ENCODE measurements at regions not wholly inside any gene's neighbourhood (a gene's known extent, or its start where the extent isn't known, plus 50 kb on each side); places are given as distances from the start of the nearest gene placed in this dataset.

DNA sequence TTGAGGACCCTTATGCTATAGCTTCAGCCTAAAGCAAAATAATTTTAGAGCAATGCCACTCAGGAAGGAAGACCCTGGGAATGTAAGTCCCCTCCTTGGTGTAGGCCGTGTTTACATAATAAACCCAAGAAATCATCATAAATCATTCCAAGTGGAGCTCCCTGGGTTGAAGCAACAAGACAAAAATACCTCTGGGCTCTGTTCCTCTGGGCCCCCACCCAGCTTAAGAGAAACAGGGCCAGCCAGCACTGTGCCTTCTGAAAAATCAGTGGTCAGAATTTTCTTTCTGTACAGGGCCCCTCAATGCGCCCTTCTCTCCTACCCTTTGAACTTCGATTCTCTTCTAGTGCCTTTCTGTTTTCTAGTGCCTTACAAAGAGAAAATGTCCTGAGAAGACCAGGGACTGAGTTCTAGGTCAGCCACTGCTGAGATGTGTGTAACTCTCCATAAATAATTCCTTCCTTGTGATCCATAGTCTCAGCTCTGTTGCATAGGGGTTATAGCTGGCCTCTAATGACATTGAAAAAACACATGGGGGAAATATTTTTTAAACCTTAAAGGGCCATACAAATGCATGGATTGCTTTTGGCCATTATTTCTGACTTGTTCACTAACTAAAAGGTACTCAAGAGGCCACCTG is 101.0 kb downstream of the ADRB2 start:
- Histone ChIP-seq H3K4me2 (ENCODE audit: insufficient read depth in 1 of 2, low read depth in 2 of 2, low read length in 2 of 2) (no peak overlapping the region), H2BK20ac (ENCODE audit: low read length) (no peak overlapping the region), H2AK5ac (ENCODE audit: low read depth, low read length) (no peak overlapping the region), H2BK15ac (ENCODE audit: low read length) (no peak overlapping the region), H3K9ac (replicated peaks in 1 of 4; ENCODE audit: extremely low read depth in 1 of 4, low read depth in 3 of 4, low read length in 3 of 4) (no peak overlapping the region), H2BK5ac (ENCODE audit: low read depth, low read length) (no peak overlapping the region), H3K36me3 (ENCODE audit: control insufficient read depth in 2 of 4, insufficient read depth in 4 of 4, low read length in 3 of 4) (no peaks in the 10 kb centered on the region), H3K4ac (replicated peaks; ENCODE audit: insufficient read length, low read depth, low read length) (no peak overlapping the region), H4K8ac (ENCODE audit: extremely low read depth, insufficient read depth, low read length) (no peak overlapping the region), H4K5ac (ENCODE audit: insufficient read length, low read depth, low read length) (no peak overlapping the region), H3K18ac (ENCODE audit: extremely low read depth, low read length) (no peak overlapping the region), H3K79me1 (ENCODE audit: low read depth, low read length) (no peaks in the 10 kb centered on the region), H2BK120ac (replicated peaks; ENCODE audit: low read depth, low read length) (no peak overlapping the region), H3K23me2 (ENCODE audit: low read depth, low read length) (no peaks in the 10 kb centered on the region; the same call in 1 of the 2 replicates), H3K23ac (ENCODE audit: insufficient read length) (no peak overlapping the region), H3K27me3 (replicated peaks in 1 of 4; ENCODE audit: control insufficient read depth in 3 of 4, extremely low read depth in 1 of 4, insufficient read depth in 3 of 4, low read length in 3 of 4) (no peaks in the 10 kb centered on the region), H3K27ac (ENCODE audit: low read depth, low read length) (no peak overlapping the region), H3K56ac (replicated peaks; ENCODE audit: insufficient read length, low read depth, low read length) (no peak overlapping the region), H3K4me3 (ENCODE audit: extremely low read depth in 1 of 4, insufficient read depth in 2 of 4, low read depth in 3 of 4, low read length in 4 of 4) (no peak overlapping the region), H3K14ac (ENCODE audit: insufficient read length) (no peak overlapping the region), H3K4me1 (replicated peaks in 1 of 4; ENCODE audit: control insufficient read depth in 3 of 4, insufficient read depth in 4 of 4, low read length in 3 of 4) (peaks cover 0 to 4% (median 0%) of the 10 kb centered on the region in 4 experiments; a peak in 1 of 7 replicates), H3K79me2 (ENCODE audit: control insufficient read depth in 1 of 2, insufficient read depth in 2 of 2, low read length in 2 of 2) (no peaks in the 10 kb centered on the region), H3K9me3 (ENCODE audit: insufficient read depth in 2 of 2, low read depth in 1 of 2, low read length in 1 of 2) (no peaks in the 10 kb centered on the region), H4K20me1 (replicated peaks in 1 of 2; ENCODE audit: control insufficient read depth in 1 of 2, insufficient read depth in 2 of 2, low read length in 2 of 2) (no peaks in the 10 kb centered on the region), H2BK12ac (ENCODE audit: low read depth, low read length) (no peak overlapping the region), H2AFZ (ENCODE audit: low read length) (no peak overlapping the region), H4K91ac (replicated peaks; ENCODE audit: insufficient read length, low read length) (no peak overlapping the region)
- WGBS, 2 experiments (ENCODE audit: extremely low coverage in 1 of 2, insufficient coverage in 1 of 2, insufficient read length in 1 of 2, insufficient replicate concordance in 2 of 2, low coverage in 1 of 2, low lambda C conversion rate in 2 of 2, missing lambda C conversion rate in 1 of 2), result 61% methylated on average over 3 of the region's 3 CpGs; no CpG with 5 or more reads in 1 of the 2 experiments
- POLR2A ChIA-PET (ENCODE audit: partially characterized antibody), result interaction anchor here (0.6 kb wide), 1 partner anchor 13 kb away, joined by 6 read pairs; no protein-coding TSS in a partner anchor
- CTCF ChIA-PET (ENCODE audit: partially characterized antibody), result interaction anchor here (0.6 to 2.3 kb wide), 6 partner anchors 10 to 194 kb away, joined by 3 to 8 read pairs (median 6); no protein-coding TSS in a partner anchor
- DNase-seq (ENCODE audit: low read depth in 1 of 2, low spot score in 2 of 2) (peak in 1 of 2 experiments; percentile 2), FAIRE-seq (no peak)
- TF ChIP-seq SIN3A (conservative IDR thresholded peaks at IDR 0.05 in 1 of 2, IDR thresholded peaks at IDR 0.05 in 1 of 2; ENCODE audit: low read depth in 1 of 2, low read length in 2 of 2) (no peak), TEAD4 (IDR thresholded peaks at IDR 0.05; ENCODE audit: low read depth, low read length) (no peak), RBBP5 (IDR thresholded peaks at IDR 0.05; ENCODE audit: borderline replicate concordance, low read depth, low read length) (no peak), BRCA1 (IDR thresholded peaks at IDR 0.05; ENCODE audit: low read depth, low read length) (no peak), BCL11A (IDR thresholded peaks at IDR 0.05; ENCODE audit: low read depth in 2 of 2, low read length in 2 of 2) (no peak), TAF7 (optimal IDR thresholded peaks at IDR 0.05; ENCODE audit: borderline replicate concordance, low read depth, low read length) (no peak)

All from H1 (cell line).